ENCODE measurements at regions not wholly inside any gene's neighbourhood (a gene's known extent, or its start where the extent isn't known, plus 50 kb on each side); places are given as distances from the start of the nearest gene placed in this dataset.

GRCh38 chr6:25070547-25071366 is 135.0 kb upstream of the RIPOR2 start:
- DNase-seq: peak; percentile 95

- DNase-seq: no peak
Observed at GRCh38 chr6:25078141-25078540, 142.4 kb upstream of the RIPOR2 start.

GRCh38 chr6:25083784-25084507 is 148.2 kb upstream of the RIPOR2 start:
- no peak for DNase-seq

GRCh38 chr6:25084508-25084833 is 148.7 kb upstream of the RIPOR2 start:
- DNase-seq: no peak

GRCh38 chr6:25085756-25086155 is 150.0 kb upstream of the RIPOR2 start:
- peak; percentile 95 for DNase-seq

- no peak for DNase-seq
Observed at GRCh38 chr6:25086500-25087091, 150.8 kb upstream of the RIPOR2 start.

- DNase-seq: no peak
Observed at GRCh38 chr6:25088513-25088912, 152.8 kb upstream of the RIPOR2 start.

- DNase-seq: peak; percentile 69
Observed at GRCh38 chr6:25089442-25089841, 153.7 kb upstream of the RIPOR2 start.

- peak; percentile 25 for DNase-seq
Observed at GRCh38 chr6:25094726-25095125, 159.0 kb upstream of the RIPOR2 start.

- no peak for DNase-seq
Observed at GRCh38 chr6:25100288-25100687, 164.5 kb upstream of the RIPOR2 start.

GRCh38 chr6:25103603-25104002 is 167.8 kb upstream of the RIPOR2 start:
- no peak for DNase-seq

- no peak for DNase-seq
Observed at GRCh38 chr6:25105070-25105925, 169.5 kb upstream of the RIPOR2 start.

GRCh38 chr6:25107218-25107617 is 171.5 kb upstream of the RIPOR2 start:
- DNase-seq: no peak

GRCh38 chr6:25111782-25112181 is 167.4 kb upstream of the CARMIL1 start:
- DNase-seq: no peak

GRCh38 chr6:25112322-25112773 is 166.8 kb upstream of the CARMIL1 start:
- no peak for DNase-seq

GRCh38 chr6:25113436-25113835 is 165.7 kb upstream of the CARMIL1 start:
- no peak for DNase-seq

GRCh38 chr6:25118038-25118437 is 161.1 kb upstream of the CARMIL1 start:
- no peak for DNase-seq

GRCh38 chr6:25121186-25121585 is 158.0 kb upstream of the CARMIL1 start:
- no peak for DNase-seq

- DNase-seq: no peak
Observed at GRCh38 chr6:25122001-25122400, 157.2 kb upstream of the CARMIL1 start.

GRCh38 chr6:25122622-25123237 is 156.4 kb upstream of the CARMIL1 start:
- DNase-seq: no peak

GRCh38 chr6:25124216-25124715 is 154.9 kb upstream of the CARMIL1 start:
- no peak for DNase-seq

- DNase-seq: no peak
Observed at GRCh38 chr6:25125736-25126135, 153.4 kb upstream of the CARMIL1 start.

Data from hematopoietic multipotent progenitor cell treated with erythropoietin and hydrocortisone succinate and interleukin-3 and kit ligand, for 4 days (in vitro differentiated cells).